Panc1 (cell line): ENCODE measurements at regions not wholly inside any gene's neighbourhood (a gene's known extent, or its start where the extent isn't known, plus 50 kb on each side); places are given as distances from the start of the nearest gene placed in this dataset.

Experiments
- ATAC-seq: fragments of 200-7000 bp; cut with Tn5 transposase; 2 replicates; pipeline ENCODE4 v1.9.1; 2020; ENCODE audit warnings: mild to moderate bottlenecking, moderate library complexity
- BruUV-seq: library from RNA; stranded (reverse); fragments of 400-500 nt; replicated peaks from 2 replicates; lab custom pipeline; 2021; lab: Mats Ljungman, UMichigan
- CTCF ChIA-PET: fragments of 300-600 bp; sonication (Branson Sonifier 250); formaldehyde crosslinking; loops from one replicate; lab custom pipeline; 2022; ENCODE audit warnings: antibody characterized with exemption; lab: Charles Lee
- POLR2A ChIA-PET: fragments of 300-600 bp; sonication (Branson Sonifier 250); formaldehyde crosslinking; loops from one replicate; lab custom pipeline; 2022; ENCODE audit warnings: antibody characterized with exemption; lab: Charles Lee
- DNase-seq: peaks from one replicate; pipeline ENCODE4 v3.0.0-alpha.2; 2010; ENCODE audit warnings: low read depth, low spot score
- H3K27ac ChIP-seq: 2 replicates; pipeline ENCODE4 v1.5.1; 2011; ENCODE audit warnings: mild to moderate bottlenecking, low read length, inconsistent platforms
- H3K27me3 ChIP-seq: fragments of 200-500 bp; sonication (Bioruptor generic); 2 replicates; pipeline ENCODE4 v1.6.0; 2014; ENCODE audit warnings: low read length, inconsistent platforms; ENCODE audit not compliant: control insufficient read depth, insufficient read depth
- H3K36me3 ChIP-seq: fragments of 200-500 bp; sonication (Bioruptor generic); 2 replicates; pipeline ENCODE4 v1.5.1; 2014; ENCODE audit warnings: inconsistent platforms, mild to moderate bottlenecking, low read length, moderate library complexity; ENCODE audit not compliant: control insufficient read depth, insufficient read depth
- H3K4me1 ChIP-seq: 2 replicates; pipeline ENCODE4 v1.5.1; 2011; ENCODE audit warnings: inconsistent platforms, mild to moderate bottlenecking, low read length, moderate library complexity; ENCODE audit not compliant: control insufficient read depth, insufficient read depth
- H3K4me3 ChIP-seq, 2 experiments: 2 replicates each; pipeline ENCODE4 v1.5.1; 2011 to 2012; ENCODE audit warnings: low read depth in 2 of 2, low read length in 2 of 2, mild to moderate bottlenecking in 2 of 2, inconsistent platforms in 1 of 2, moderate library complexity in 1 of 2
- H3K9me3 ChIP-seq: fragments of 200-500 bp; sonication (Bioruptor generic); 2 replicates; pipeline ENCODE4 v1.5.1; 2014; ENCODE audit warnings: low read depth, mild to moderate bottlenecking, inconsistent platforms, low read length, moderate library complexity; ENCODE audit not compliant: control insufficient read depth, insufficient read depth
- POLR2AphosphoS5 ChIP-seq: IDR thresholded peaks from 2 replicates; pipeline ENCODE4 v1.6.1; 2012; ENCODE audit warnings: mild to moderate bottlenecking, low read depth, low read length, moderate library complexity
- SIN3A ChIP-seq: IDR thresholded peaks from 2 replicates; pipeline ENCODE4 v1.6.1; 2012; ENCODE audit warnings: low read depth, mild to moderate bottlenecking, low read length, moderate library complexity, borderline replicate concordance; ENCODE audit not compliant: insufficient read depth
- TCF7L2 ChIP-seq: IDR thresholded peaks from 2 replicates; pipeline ENCODE4 v1.6.1; 2011; ENCODE audit warnings: mild to moderate bottlenecking, low read depth, low read length, inconsistent platforms
- in situ Hi-C: cut with HindIII; loops from 2 replicates; pipeline ENCODE4 v1.10.0; 2016; ENCODE audit warnings: low sequenced_read_pairs, low pct_unique_long_range_greater_than_20kb
- intact Hi-C: fragments of 100-400 bp; cut with micrococcal nuclease; formaldehyde crosslinking; loops from one replicate; pipeline ENCODE4 v1.10.0; 2022; ENCODE audit not compliant: unreplicated experiment
- TF ChIP-seq, protein P1 (sequence below): fragments of 450-650 bp; IDR thresholded peaks from 2 replicates; pipeline ENCODE4 v1.5.1; 2017; ENCODE audit warnings: mild to moderate bottlenecking
- TF ChIP-seq, protein P2 (sequence below), 2 experiments: IDR thresholded peaks; 2 replicates each; pipeline ENCODE4 v1.6.1; 2011 to 2012; ENCODE audit warnings: low read depth in 2 of 2, control low read depth in 1 of 2, low read length in 1 of 2, mild to moderate bottlenecking in 1 of 2, moderate library complexity in 1 of 2; ENCODE audit not compliant: insufficient read depth in 1 of 2

DNA sequence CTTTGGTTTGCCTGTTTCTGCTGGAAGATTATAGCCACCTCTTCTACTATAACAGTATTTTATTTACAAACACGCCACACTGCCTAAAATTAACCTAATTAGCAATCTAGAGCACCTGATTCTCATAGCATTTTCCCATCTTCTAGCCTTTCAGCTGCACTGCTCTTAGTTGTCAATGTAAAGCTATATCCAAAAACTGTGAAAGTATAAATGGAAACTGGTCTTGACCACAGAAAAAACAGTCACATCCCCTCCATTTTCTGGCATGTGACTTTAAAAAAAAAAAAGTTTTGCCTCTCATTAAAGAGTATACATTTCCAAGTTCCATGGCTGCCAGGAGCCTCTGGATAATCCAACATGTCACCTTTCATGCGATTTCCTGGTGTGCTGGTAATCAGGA lies 287.8 kb downstream of the DTWD2 start:
- POLR2A ChIA-PET: no interaction called here
- in situ Hi-C loops (no loop called here), intact Hi-C loops (no loop called here)
- H3K9me3 ChIP-seq: no peaks in the 10 kb centered on the region
- no peaks in the 10 kb centered on the region for H3K4me1 ChIP-seq
- TF ChIP-seq, protein P1, sequence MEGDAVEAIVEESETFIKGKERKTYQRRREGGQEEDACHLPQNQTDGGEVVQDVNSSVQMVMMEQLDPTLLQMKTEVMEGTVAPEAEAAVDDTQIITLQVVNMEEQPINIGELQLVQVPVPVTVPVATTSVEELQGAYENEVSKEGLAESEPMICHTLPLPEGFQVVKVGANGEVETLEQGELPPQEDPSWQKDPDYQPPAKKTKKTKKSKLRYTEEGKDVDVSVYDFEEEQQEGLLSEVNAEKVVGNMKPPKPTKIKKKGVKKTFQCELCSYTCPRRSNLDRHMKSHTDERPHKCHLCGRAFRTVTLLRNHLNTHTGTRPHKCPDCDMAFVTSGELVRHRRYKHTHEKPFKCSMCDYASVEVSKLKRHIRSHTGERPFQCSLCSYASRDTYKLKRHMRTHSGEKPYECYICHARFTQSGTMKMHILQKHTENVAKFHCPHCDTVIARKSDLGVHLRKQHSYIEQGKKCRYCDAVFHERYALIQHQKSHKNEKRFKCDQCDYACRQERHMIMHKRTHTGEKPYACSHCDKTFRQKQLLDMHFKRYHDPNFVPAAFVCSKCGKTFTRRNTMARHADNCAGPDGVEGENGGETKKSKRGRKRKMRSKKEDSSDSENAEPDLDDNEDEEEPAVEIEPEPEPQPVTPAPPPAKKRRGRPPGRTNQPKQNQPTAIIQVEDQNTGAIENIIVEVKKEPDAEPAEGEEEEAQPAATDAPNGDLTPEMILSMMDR: no peak
- TF ChIP-seq POLR2AphosphoS5 (no peak), SIN3A (no peak), TCF7L2 (no peak)
- TF ChIP-seq, protein P2, sequence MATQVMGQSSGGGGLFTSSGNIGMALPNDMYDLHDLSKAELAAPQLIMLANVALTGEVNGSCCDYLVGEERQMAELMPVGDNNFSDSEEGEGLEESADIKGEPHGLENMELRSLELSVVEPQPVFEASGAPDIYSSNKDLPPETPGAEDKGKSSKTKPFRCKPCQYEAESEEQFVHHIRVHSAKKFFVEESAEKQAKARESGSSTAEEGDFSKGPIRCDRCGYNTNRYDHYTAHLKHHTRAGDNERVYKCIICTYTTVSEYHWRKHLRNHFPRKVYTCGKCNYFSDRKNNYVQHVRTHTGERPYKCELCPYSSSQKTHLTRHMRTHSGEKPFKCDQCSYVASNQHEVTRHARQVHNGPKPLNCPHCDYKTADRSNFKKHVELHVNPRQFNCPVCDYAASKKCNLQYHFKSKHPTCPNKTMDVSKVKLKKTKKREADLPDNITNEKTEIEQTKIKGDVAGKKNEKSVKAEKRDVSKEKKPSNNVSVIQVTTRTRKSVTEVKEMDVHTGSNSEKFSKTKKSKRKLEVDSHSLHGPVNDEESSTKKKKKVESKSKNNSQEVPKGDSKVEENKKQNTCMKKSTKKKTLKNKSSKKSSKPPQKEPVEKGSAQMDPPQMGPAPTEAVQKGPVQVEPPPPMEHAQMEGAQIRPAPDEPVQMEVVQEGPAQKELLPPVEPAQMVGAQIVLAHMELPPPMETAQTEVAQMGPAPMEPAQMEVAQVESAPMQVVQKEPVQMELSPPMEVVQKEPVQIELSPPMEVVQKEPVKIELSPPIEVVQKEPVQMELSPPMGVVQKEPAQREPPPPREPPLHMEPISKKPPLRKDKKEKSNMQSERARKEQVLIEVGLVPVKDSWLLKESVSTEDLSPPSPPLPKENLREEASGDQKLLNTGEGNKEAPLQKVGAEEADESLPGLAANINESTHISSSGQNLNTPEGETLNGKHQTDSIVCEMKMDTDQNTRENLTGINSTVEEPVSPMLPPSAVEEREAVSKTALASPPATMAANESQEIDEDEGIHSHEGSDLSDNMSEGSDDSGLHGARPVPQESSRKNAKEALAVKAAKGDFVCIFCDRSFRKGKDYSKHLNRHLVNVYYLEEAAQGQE (IDR thresholded peaks at IDR 0.05; ENCODE audit: insufficient read depth in 1 of 2, low read depth in 2 of 2, low read length in 1 of 2): no peak
- DNase-seq: no peak
- H3K27me3 ChIP-seq: no peaks in the 10 kb centered on the region
- H3K36me3 ChIP-seq: no peaks in the 10 kb centered on the region
- ATAC-seq: no peak
- no peak overlapping the region for H3K4me3 ChIP-seq
- no peak overlapping the region for H3K27ac ChIP-seq
- no TSS peak for BruUV-seq
- CTCF ChIA-PET: no interaction called here

DNA sequence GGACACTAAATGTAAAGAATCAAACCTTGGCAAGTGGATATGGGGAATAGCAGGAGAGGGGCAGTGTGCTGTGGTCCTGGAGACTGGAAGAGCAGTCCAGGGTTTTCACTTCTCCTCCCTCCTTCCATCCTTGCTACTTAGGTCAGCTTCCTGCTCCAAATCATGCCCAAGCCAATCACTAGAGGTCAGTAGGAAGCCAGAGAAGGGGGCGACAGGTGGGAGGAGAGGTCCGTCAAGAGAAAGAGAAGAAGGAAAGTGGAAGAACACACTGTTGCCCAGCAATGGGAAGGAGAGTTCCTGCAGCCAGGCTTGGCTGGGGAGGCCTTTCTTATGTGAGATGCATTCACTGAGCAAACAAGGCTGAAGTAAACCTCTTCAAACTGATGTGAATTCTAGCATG lies 289.6 kb downstream of the DTWD2 start:
- Histone ChIP-seq H3K9me3 (no peaks in the 10 kb centered on the region), H3K27me3 (no peaks in the 10 kb centered on the region), H3K4me1 (no peaks in the 10 kb centered on the region), H3K36me3 (no peaks in the 10 kb centered on the region), H3K4me3 (no peak overlapping the region), H3K27ac (no peak overlapping the region)
- TF ChIP-seq TCF7L2 (no peak), SIN3A (no peak), POLR2AphosphoS5 (no peak)
- TF ChIP-seq, protein P1: no peak
- TF ChIP-seq, protein P2 (IDR thresholded peaks at IDR 0.05; ENCODE audit: insufficient read depth in 1 of 2, low read depth in 2 of 2, low read length in 1 of 2): no peak
- ATAC-seq (no peak), DNase-seq (no peak)
- no TSS peak for BruUV-seq
- intact Hi-C loops (no loop called here), in situ Hi-C loops (no loop called here)
- POLR2A ChIA-PET: no interaction called here
- CTCF ChIA-PET: no interaction called here
